ENCODE measurements at regions not wholly inside any gene's neighbourhood (a gene's known extent, or its start where the extent isn't known, plus 50 kb on each side); places are given as distances from the start of the nearest gene placed in this dataset.

DNA sequence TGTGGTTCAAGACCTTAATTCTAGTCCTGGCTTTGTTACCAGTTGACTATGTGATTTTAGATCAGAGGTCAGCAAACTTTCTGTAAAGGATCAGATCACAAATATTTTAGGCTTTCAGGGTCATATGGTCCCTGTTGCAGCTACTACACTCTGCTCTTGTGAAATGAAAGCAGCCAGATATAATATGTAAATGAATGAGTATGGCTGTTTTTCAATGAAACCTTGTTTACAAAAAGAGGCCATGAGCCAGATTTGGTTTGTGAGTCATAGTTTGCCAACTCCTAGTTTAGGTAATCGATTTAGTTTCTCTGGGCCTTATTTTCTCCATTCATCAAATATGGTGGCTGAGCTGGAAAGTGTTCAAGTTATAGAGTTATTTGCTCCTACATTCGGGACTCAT, 346.7 kb downstream of the NUF2 start:
- no peak for DNase-seq
- Mint-ChIP-seq H3K9me3 (peaks cover 0 to 9% (median 2%) of the 10 kb centered on the region in 6 donors), H3K27ac (no peak overlapping the region), H3K4me3 (no peak overlapping the region), H3K36me3 (no peaks in the 10 kb centered on the region), H3K4me1 (no peaks in the 10 kb centered on the region), H3K27me3 (ENCODE audit: low read depth in 3 of 3) (no peaks in the 10 kb centered on the region)

DNA sequence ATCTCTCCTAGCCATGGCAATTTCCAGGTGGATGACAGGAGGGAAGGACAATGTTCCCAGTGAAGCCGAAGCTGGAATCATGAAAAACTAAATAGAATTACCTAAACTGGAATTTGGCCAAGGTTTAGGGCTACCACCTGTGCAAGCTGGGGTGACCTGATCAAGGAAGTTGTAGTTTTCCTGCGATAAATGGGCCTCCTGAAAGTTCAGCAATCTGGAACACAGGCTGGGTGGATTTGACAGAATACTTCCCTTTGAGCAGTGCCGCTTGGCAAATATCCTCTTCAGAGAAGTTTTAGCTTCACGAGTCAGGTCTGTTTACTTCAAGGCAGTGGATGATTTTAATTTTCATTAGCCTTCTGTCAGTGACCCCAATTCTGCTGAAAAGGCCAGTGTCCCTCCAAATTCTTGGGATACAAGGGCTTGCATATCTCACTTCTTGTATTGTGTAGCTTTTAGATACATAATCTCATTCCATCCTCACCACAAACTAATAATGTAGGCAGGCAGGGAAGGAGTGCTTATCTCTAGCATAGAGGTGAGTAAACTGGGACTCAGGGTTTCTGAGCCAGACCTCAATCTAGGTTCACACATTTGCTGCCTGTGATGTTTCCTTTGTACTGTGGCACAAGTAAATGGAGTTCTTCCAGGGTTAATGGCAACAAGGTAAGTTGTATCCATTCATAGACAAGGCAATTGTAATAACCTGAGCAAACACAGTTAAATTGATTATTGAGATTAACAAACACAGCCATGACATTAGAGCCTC, 349.4 kb downstream of the NUF2 start:
- Mint-ChIP-seq H3K4me3 (no peak overlapping the region), H3K36me3 (no peaks in the 10 kb centered on the region), H3K9me3 (peaks cover 0 to 14% (median 2%) of the 10 kb centered on the region in 6 donors), H3K27ac (no peak overlapping the region), H3K4me1 (no peaks in the 10 kb centered on the region), H3K27me3 (ENCODE audit: low read depth in 3 of 3) (no peaks in the 10 kb centered on the region)
- no peak for DNase-seq

DNA sequence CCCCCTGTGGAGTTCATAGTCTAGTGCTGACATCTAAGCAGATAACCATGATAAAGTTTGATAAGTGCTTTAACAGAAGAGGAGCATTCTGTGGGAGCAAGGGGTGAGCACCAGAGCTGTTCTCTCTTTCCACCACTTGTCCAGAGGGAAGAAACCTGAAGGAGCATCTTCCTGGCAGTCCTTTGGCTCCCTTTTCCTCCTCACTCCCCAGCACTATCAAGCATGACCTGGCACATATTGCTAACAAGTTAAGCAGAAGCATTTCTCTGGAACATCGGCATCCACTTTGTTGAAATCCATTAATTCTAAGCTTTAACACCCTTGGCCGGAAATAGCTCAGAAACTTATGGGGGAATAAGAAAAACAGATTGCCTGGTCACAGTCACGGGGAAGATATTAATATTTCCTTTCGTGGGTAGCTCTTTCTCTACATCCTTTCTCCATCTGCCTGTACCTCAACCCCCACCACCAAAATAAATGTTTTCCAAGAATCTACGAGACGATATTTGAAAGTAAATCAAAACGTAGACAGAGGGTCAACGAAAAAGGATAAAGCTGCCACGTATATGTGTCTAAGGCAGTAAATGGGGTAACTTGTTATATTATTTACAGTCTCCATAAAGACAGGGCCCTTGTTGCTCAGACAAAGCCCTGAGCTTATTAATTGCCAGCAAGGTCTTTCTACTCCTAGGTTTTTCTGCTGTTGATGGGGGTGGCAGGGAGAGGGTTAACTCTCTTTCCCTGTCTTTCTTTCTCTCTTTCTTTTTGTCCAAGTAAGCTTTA, 351.4 kb downstream of the NUF2 start:
- H3K9me3 Mint-ChIP-seq, result peaks cover 0 to 19% (median 2%) of the 10 kb centered on the region in 6 donors
- H3K27ac Mint-ChIP-seq, result no peak overlapping the region
- H3K27me3 Mint-ChIP-seq (ENCODE audit: low read depth in 3 of 3), result no peaks in the 10 kb centered on the region
- no peaks in the 10 kb centered on the region for H3K36me3 Mint-ChIP-seq
- no peak for DNase-seq
- no peak overlapping the region for H3K4me3 Mint-ChIP-seq
- no peaks in the 10 kb centered on the region for H3K4me1 Mint-ChIP-seq

DNA sequence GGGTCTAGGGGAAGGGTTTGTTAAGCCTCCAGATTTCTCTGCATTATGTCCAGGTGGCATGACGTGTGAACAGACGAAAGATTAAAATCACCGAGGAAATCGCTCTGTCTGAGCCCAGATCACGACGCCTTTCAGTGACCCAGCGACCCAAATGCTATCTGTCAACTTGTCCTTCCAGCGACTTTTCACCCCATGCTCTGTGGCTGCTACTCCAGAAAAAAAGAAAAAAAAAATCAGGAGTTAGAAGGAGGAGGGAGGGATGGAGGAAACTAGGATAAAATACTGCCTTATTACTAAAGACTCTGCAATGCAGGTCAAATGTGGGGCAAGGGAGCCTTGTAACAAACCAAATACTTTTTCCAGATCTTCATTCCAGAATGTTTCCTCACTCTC, 352.0 kb downstream of the NUF2 start:
- no peaks in the 10 kb centered on the region for H3K36me3 Mint-ChIP-seq
- no peaks in the 10 kb centered on the region for H3K4me1 Mint-ChIP-seq
- no peak overlapping the region for H3K27ac Mint-ChIP-seq
- DNase-seq, result no peak
- H3K9me3 Mint-ChIP-seq, result peaks cover 0 to 20% (median 3%) of the 10 kb centered on the region in 6 donors
- no peaks in the 10 kb centered on the region for H3K27me3 Mint-ChIP-seq (ENCODE audit: low read depth in 3 of 3)
- no peak overlapping the region for H3K4me3 Mint-ChIP-seq

DNA sequence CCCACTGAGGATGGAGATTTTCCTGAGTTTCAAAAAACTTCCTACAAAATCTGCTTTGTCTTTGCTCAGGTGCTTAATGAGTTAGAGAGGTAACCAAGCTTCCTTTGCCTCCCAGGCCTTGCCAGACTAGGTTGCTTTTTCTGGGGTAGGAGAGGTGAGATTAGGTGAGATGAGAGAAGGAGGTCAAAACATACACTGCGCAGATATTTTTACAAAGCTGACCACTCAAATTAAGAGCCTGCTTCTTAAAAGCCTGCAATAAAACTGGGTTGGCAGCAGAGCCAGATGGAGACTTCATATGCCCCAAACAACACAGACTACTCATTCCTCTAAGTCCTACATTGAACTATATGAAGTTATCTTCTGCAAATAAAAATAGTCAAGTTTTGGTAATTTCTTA, 352.5 kb downstream of the NUF2 start:
- no peak overlapping the region for H3K27ac Mint-ChIP-seq
- H3K27me3 Mint-ChIP-seq (ENCODE audit: low read depth in 3 of 3), result no peaks in the 10 kb centered on the region
- H3K4me3 Mint-ChIP-seq, result no peak overlapping the region
- H3K9me3 Mint-ChIP-seq, result peaks cover 0 to 20% (median 5%) of the 10 kb centered on the region in 6 donors
- no peak for DNase-seq
- H3K4me1 Mint-ChIP-seq, result no peaks in the 10 kb centered on the region
- no peaks in the 10 kb centered on the region for H3K36me3 Mint-ChIP-seq

DNA sequence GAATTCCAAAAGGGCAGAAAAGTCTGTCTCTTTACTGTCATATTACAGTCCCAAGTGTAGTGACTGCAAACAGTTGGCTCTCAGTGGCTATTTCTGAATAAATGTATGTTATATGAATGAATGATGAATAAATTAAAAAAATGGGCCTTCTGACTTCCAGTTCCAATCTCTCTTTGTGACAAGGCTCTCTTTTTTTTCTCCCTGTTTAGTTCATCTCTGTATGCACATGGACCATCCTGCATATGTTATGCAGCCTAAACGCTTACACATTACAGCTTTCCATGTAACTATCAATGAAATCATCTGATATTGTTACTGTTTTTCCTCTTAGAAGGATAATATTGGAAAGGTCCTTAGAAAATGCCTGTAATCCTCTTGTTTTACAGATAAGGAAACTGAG, 363.0 kb downstream of the NUF2 start:
- peaks cover 3 to 16% (median 7%) of the 10 kb centered on the region in 6 donors for H3K9me3 Mint-ChIP-seq
- DNase-seq, result no peak
- H3K27me3 Mint-ChIP-seq (ENCODE audit: low read depth in 3 of 3), result no peaks in the 10 kb centered on the region
- no peaks in the 10 kb centered on the region for H3K36me3 Mint-ChIP-seq
- no peak overlapping the region for H3K27ac Mint-ChIP-seq
- no peak overlapping the region for H3K4me3 Mint-ChIP-seq
- H3K4me1 Mint-ChIP-seq, result no peaks in the 10 kb centered on the region

DNA sequence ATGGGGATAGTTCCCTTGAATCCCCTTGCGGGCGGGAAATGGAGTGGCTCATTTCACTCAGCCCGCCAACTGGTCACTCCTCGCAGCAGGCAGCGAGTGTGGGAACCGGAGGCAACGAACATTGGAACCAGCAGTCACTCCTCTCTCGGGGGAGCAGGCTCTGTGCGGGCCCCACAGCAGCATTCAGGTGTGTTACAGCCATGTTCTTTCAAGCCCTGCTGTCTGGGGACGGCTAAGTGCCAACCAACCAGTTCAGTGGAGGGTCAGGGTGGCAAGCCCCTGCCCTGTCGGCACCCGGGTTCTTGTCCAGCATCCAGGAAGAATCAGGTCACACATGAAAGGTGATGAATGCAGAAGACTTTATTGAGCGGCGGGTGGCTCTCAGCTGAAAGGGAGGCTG, 370.5 kb downstream of the NUF2 start:
- H3K9me3 Mint-ChIP-seq, result peaks cover 0 to 12% (median 3%) of the 10 kb centered on the region in 6 donors
- no peak overlapping the region for H3K27ac Mint-ChIP-seq
- H3K36me3 Mint-ChIP-seq, result no peaks in the 10 kb centered on the region
- no peak overlapping the region for H3K4me3 Mint-ChIP-seq
- H3K4me1 Mint-ChIP-seq, result no peaks in the 10 kb centered on the region
- no peaks in the 10 kb centered on the region for H3K27me3 Mint-ChIP-seq (ENCODE audit: low read depth in 3 of 3)
- DNase-seq, result no peak

DNA sequence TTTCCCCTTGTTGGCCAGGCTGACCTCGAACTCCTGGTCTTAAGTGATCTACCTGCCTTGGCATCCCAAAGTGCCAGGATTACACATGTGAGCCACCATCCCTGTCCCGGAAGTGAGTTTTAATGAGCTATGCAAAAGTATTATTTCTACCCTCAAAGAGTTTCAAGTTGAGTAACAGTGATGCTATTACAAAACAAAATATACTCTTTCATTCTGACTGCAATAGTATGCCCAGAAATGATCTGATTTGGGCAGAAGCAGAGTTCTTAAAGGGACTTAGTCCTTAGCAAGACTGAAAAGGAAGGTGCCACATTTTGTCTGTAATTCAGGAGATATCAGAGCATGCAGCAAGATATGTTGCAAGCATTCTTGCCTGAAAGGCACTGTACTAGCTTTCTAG, 375.4 kb downstream of the NUF2 start:
- Mint-ChIP-seq H3K9me3 (peaks cover 0 to 4% (median under 1%) of the 10 kb centered on the region in 6 donors), H3K36me3 (no peaks in the 10 kb centered on the region), H3K4me3 (no peak overlapping the region), H3K27ac (no peak overlapping the region), H3K4me1 (no peaks in the 10 kb centered on the region), H3K27me3 (ENCODE audit: low read depth in 3 of 3) (no peaks in the 10 kb centered on the region)
- DNase-seq, result no peak

DNA sequence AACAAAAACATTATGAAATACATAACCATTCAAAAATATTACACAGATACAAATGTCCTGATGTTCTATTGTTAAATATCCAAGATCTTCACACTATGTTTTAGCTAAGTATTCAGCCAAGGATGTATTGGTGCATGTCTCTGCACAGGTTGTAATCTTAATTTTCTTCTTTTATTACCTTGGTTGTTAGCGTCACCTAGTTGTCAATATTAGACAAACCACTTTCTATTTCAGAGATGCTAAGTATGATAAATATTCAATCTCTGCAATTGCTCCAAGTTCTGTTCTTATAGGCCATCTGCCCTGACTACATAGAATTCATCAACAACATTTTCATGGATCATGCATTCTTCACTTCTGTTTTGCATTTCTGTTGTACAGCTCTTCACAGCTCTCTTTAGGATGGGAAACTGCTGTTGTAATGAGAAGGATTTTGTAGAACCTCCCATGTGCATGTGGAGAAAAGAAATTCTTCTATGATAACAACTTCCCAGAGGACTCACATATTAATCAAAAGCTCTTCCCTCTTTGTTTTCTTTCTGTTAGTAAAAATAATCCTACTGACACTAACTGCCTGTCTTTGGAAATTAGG, 380.1 kb downstream of the NUF2 start:
- H3K9me3 Mint-ChIP-seq, result peaks cover 0 to 2% (median 0%) of the 10 kb centered on the region in 6 donors
- no peaks in the 10 kb centered on the region for H3K4me1 Mint-ChIP-seq
- H3K27ac Mint-ChIP-seq, result no peak overlapping the region
- DNase-seq, result no peak
- no peak overlapping the region for H3K4me3 Mint-ChIP-seq
- peaks cover 0 to 1% (median 0%) of the 10 kb centered on the region in 3 donors for H3K27me3 Mint-ChIP-seq (ENCODE audit: low read depth in 3 of 3)
- no peaks in the 10 kb centered on the region for H3K36me3 Mint-ChIP-seq

DNA sequence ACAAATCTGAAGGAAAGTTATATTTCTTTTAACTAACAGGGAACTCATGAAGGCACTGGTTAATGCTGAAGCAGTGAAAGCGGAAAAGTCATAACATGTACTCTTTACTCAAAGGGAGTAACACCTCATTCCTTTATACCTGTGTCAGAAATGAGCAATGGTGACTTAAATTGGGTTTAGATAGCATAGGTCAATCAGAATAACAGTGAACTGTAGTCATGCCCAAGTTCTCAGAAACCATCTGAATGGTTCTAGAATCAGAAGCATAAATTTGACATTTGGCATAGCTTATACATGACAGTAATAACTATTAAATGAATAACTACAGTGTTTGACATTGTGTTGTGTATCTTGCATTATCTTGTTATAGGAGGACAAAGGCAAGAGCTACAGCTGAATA, 382.0 kb downstream of the NUF2 start:
- DNase-seq, result no peak
- Mint-ChIP-seq H3K27me3 (ENCODE audit: low read depth in 3 of 3) (peaks cover 0 to 1% (median 0%) of the 10 kb centered on the region in 3 donors), H3K27ac (no peak overlapping the region), H3K36me3 (no peaks in the 10 kb centered on the region), H3K4me3 (no peak overlapping the region), H3K4me1 (no peaks in the 10 kb centered on the region), H3K9me3 (peaks cover 0 to 6% (median under 1%) of the 10 kb centered on the region in 6 donors)

DNA sequence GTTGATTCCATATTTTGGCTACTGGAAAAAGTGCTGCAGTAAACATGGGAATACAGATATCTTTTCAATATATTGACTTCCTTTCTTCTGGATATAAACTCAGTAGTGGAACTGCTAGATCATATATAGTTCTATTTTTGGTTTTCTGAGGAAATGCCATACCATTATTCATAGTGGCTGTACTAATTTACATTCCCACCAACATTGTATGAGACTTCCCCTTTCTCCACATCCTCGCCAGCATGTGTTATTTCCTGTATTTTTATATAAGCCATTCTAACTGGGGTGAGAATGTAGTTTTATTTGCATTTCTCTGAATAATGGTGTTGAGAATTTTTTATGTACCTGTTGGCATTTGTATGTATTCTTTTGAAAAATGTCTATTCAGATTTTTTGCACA, 385.2 kb downstream of the NUF2 start:
- H3K4me1 Mint-ChIP-seq, result no peaks in the 10 kb centered on the region
- no peak overlapping the region for H3K27ac Mint-ChIP-seq
- peaks cover 0 to 11% (median 2%) of the 10 kb centered on the region in 6 donors for H3K9me3 Mint-ChIP-seq
- no peak for DNase-seq
- H3K36me3 Mint-ChIP-seq, result no peaks in the 10 kb centered on the region
- H3K4me3 Mint-ChIP-seq, result no peak overlapping the region
- H3K27me3 Mint-ChIP-seq (ENCODE audit: low read depth in 3 of 3), result peaks cover 0 to 3% (median 0%) of the 10 kb centered on the region in 3 donors

DNA sequence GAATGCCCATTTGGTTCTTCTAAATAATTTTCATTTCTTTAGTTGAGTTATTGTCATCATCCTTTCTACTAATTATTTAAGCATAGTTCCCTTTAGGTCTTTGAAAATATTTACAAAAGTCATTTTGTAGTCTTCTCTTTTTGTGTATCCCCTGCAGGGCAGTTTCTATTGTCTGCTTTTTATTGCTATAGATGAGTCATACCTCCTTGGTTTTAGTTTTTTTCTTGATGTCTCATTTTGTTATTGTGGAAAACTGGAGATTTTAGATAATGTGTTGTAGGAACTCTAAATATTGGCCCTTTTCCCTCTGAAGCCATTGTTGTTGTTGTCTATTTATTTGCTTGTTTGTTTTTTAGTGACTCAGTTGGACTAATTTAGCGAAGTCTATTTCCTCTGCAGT, 387.9 kb downstream of the NUF2 start:
- DNase-seq, result no peak

DNA sequence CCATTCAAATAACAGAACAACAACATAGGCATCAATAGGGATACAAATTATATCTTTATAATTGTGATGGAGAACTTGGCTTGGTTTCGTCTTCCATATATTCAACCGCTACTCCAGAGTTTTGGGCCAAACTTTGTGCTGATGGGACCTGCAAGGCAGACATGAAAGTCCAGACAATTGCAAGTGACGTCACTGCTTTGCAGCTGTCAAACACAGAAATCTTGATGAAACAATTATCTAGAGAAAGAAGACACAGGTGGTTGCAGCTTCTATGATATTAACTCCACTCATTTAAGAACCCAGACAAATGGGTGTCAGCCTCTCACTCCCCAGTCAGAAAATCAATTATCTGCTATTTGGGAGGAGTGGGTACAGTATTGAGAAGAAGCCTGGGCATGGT, 390.6 kb downstream of the NUF2 start:
- Mint-ChIP-seq H3K36me3 (no peaks in the 10 kb centered on the region), H3K4me1 (no peaks in the 10 kb centered on the region), H3K27me3 (ENCODE audit: low read depth in 3 of 3) (peaks cover 0 to 1% (median 0%) of the 10 kb centered on the region in 3 donors), H3K4me3 (no peak overlapping the region), H3K27ac (no peak overlapping the region), H3K9me3 (peaks cover 0 to 11% (median 3%) of the 10 kb centered on the region in 6 donors)
- DNase-seq, result no peak

More for the DNA sequence above, 387.9 kb downstream of the NUF2 start:
- Mint-ChIP-seq H3K36me3 (no peaks in the 10 kb centered on the region), H3K4me3 (no peak overlapping the region), H3K27ac (no peak overlapping the region), H3K9me3 (peaks cover 0 to 11% (median 3%) of the 10 kb centered on the region in 6 donors), H3K4me1 (no peaks in the 10 kb centered on the region), H3K27me3 (ENCODE audit: low read depth in 3 of 3) (peaks cover 0 to 3% (median 0%) of the 10 kb centered on the region in 3 donors)

DNA sequence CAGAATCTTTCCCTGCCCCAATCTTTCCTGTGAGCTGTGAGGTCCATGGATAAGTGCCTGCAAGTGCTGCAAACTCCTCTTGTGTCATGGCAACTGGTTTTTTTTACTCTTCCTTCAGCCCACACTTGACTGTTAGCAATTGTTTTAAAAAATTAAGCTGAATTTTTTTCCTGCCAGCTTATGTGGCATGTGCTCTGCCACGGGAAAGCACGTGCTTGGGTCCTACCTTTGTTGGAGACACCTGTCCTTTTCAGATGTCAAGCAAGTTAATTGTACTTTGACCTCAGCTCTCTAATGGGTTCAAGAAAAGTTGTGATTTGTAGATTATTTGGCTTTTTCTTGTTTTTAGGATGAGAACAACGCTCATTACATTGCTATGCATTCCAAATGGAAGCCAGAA, 398.5 kb downstream of the NUF2 start:
- Mint-ChIP-seq H3K27ac (no peak overlapping the region), H3K27me3 (ENCODE audit: low read depth in 3 of 3) (no peaks in the 10 kb centered on the region), H3K9me3 (peaks cover 5 to 50% (median 16%) of the 10 kb centered on the region in 6 donors), H3K4me3 (no peak overlapping the region), H3K36me3 (no peaks in the 10 kb centered on the region), H3K4me1 (no peaks in the 10 kb centered on the region)
- DNase-seq, result no peak

Measured in immature natural killer cell (primary cell).